Mesodermal cell (in vitro differentiated cells): ENCODE measurements at regions not wholly inside any gene's neighbourhood (a gene's known extent, or its start where the extent isn't known, plus 50 kb on each side); places are given as distances from the start of the nearest gene placed in this dataset.
"Not testable (repeated sequence)": the region's sequence is repeated elsewhere in the genome, so short reads cannot be mapped to it uniquely, and the experiment has no call there.

Experiments used
- H3K27ac ChIP-seq: 2 replicates; pipeline ENCODE4 v1.7.0; 2013; ENCODE audit warnings: mild to moderate bottlenecking, low read depth, low read length, moderate library complexity; ENCODE audit not compliant: severe bottlenecking
- H3K36me3 ChIP-seq: 2 replicates; pipeline ENCODE4 v1.7.1; 2013; ENCODE audit warnings: mild to moderate bottlenecking, low read length, moderate library complexity; ENCODE audit not compliant: control insufficient read depth, insufficient read depth
- H3K4me1 ChIP-seq: one replicate; pipeline ENCODE4 v1.7.1; 2013; ENCODE audit warnings: mild to moderate bottlenecking, low read length; ENCODE audit not compliant: insufficient read depth, control insufficient read depth, poor library complexity, severe bottlenecking
- H3K4me3 ChIP-seq: 2 replicates; pipeline ENCODE4 v1.7.0; 2013; ENCODE audit warnings: low read length, control low read depth, mild to moderate bottlenecking; ENCODE audit not compliant: insufficient read depth, poor library complexity, severe bottlenecking; ENCODE audit errors: extremely low read depth
- H3K9me3 ChIP-seq: 2 replicates; pipeline ENCODE4 v1.7.1; 2013; ENCODE audit warnings: mild to moderate bottlenecking, low read length, moderate library complexity; ENCODE audit not compliant: control insufficient read depth
- WGBS, 2 experiments: methylation state at CpG; one replicate each; pipeline ENCODE4 v1.1.5; 2013; ENCODE audit warnings: missing lambda C conversion rate in 2 of 2; ENCODE audit not compliant: insufficient coverage in 2 of 2; 5-methylcytosine and 5-hydroxymethylcytosine counted together

GRCh38 chr11:106555566-106556250 is 462.6 kb downstream of the GUCY1A2 start:
- H3K27ac ChIP-seq, H3K4me1 ChIP-seq, H3K4me3 ChIP-seq, H3K36me3 ChIP-seq, H3K9me3 ChIP-seq: not testable (repeated sequence)
- WGBS, 2 experiments: 96 to 100% methylated on average over 4 to 9 of the region's 13 CpGs

DNA sequence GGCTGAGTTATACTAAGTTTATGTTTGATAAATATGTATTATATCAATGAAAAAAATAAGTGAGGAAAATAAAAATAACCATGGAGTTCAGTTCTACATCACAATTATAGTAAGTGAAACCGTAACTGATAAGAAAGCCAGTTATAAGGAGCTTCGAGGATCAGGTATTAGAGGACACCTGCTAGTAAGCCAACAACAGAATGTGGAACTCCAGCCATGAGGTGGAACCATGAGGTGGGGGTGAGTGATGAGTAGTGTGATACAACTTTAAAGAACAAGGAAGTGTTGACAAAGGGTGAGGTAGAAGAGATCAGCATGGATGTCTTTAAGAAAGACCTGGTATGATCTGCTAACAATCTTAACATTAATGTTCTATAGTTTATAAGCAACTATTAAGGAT is 452.9 kb downstream of the GUCY1A2 start:
- WGBS, 2 experiments: 72 to 100% methylated on average over 1 to 2 of the region's 2 CpGs
- H3K4me1 ChIP-seq: no peaks in the 10 kb centered on the region
- no peak overlapping the region for H3K4me3 ChIP-seq
- H3K9me3 ChIP-seq: no peaks in the 10 kb centered on the region
- no peaks in the 10 kb centered on the region for H3K36me3 ChIP-seq
- H3K27ac ChIP-seq: no peak overlapping the region

GRCh38 chr11:106568632-106569031 is 449.6 kb downstream of the GUCY1A2 start:
- WGBS, 2 experiments: 92% methylated on average over 2 to 3 of the region's 3 CpGs

GRCh38 chr11:106577384-106577783 is 440.9 kb downstream of the GUCY1A2 start:
- not testable (repeated sequence) for H3K27ac ChIP-seq, H3K4me3 ChIP-seq, H3K36me3 ChIP-seq, H3K9me3 ChIP-seq, H3K4me1 ChIP-seq
- WGBS, 2 experiments: 72 to 74% methylated on average over 4 of the region's 5 CpGs

More at GRCh38 chr11:106568632-106569031, 449.6 kb downstream of the GUCY1A2 start:
- Histone ChIP-seq H3K4me1 (no peaks in the 10 kb centered on the region), H3K27ac (no peak overlapping the region), H3K9me3 (no peaks in the 10 kb centered on the region), H3K4me3 (no peak overlapping the region), H3K36me3 (no peaks in the 10 kb centered on the region)

DNA sequence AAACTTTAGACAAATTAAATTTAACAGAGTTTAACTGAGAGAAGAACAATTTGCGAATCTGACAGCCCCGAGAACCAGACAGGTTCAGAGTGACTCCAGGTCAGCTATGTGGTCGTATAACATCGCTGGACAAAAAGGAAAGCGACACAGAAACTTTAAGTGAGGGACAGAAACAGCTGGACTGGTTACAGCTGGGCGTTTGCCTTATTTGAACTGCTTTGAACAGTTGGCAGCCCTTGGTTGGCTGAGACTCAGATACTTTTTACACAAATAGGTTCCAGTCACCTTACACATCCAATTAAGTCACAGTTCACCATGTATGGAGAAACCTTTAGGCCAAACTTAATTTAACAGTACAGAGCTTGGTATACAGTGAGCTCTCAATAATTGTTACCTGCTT is 436.9 kb downstream of the GUCY1A2 start:
- no peaks in the 10 kb centered on the region for H3K4me1 ChIP-seq
- H3K4me3 ChIP-seq: no peak overlapping the region
- WGBS, 2 experiments: 96 to 98% methylated on average over 6 of the region's 6 CpGs
- H3K9me3 ChIP-seq: peaks cover 3% of the 10 kb centered on the region
- H3K27ac ChIP-seq: no peak overlapping the region
- no peaks in the 10 kb centered on the region for H3K36me3 ChIP-seq

- Histone ChIP-seq H3K9me3 (peaks cover 3% of the 10 kb centered on the region), H3K27ac (no peak overlapping the region), H3K4me1 (no peaks in the 10 kb centered on the region), H3K36me3 (no peaks in the 10 kb centered on the region), H3K4me3 (no peak overlapping the region)
- WGBS, 2 experiments: 89 to 95% methylated on average over 3 of the region's 5 CpGs
Measured at GRCh38 chr11:106585061-106585460, 433.2 kb downstream of the GUCY1A2 start.

- WGBS, 2 experiments: 83 to 89% methylated on average over 1 to 4 of the region's 6 CpGs
- no peak overlapping the region for H3K4me3 ChIP-seq
- no peaks in the 10 kb centered on the region for H3K4me1 ChIP-seq
- H3K9me3 ChIP-seq: no peaks in the 10 kb centered on the region
- no peaks in the 10 kb centered on the region for H3K36me3 ChIP-seq
- no peak overlapping the region for H3K27ac ChIP-seq
Measured at GRCh38 chr11:106594751-106595351, 423.4 kb downstream of the GUCY1A2 start.

- H3K4me1 ChIP-seq: no peaks in the 10 kb centered on the region
- no peaks in the 10 kb centered on the region for H3K36me3 ChIP-seq
- WGBS, 2 experiments: 94% methylated on average over 3 of the region's 3 CpGs; no CpG with 5 or more reads in 1 of the 2 experiments
- H3K9me3 ChIP-seq: no peaks in the 10 kb centered on the region
- H3K27ac ChIP-seq: no peak overlapping the region
- H3K4me3 ChIP-seq: no peak overlapping the region
Measured at GRCh38 chr11:106601684-106602297, 416.5 kb downstream of the GUCY1A2 start.

DNA sequence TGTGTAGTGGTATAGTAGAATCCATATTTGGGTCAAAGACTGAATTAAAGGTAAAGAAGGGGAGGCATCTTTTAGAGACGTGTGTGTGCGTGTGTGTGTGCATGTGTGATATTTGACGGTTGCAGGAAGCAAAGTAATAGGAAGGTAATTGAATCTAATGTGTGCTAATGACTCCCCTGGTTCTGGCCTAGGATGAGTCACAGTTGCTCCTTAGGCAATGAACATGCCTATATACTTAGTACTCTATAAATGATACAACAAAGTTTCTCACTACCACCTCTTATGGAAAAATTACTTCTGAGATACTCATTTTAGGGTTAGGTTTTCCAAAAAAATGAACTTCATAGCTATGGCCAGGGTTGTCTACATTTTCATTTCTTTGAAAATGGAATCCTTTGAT is 409.6 kb downstream of the GUCY1A2 start:
- H3K4me3 ChIP-seq: no peak overlapping the region
- no peak overlapping the region for H3K27ac ChIP-seq
- H3K36me3 ChIP-seq: no peaks in the 10 kb centered on the region
- no peaks in the 10 kb centered on the region for H3K4me1 ChIP-seq
- no peaks in the 10 kb centered on the region for H3K9me3 ChIP-seq
- 84 to 100% methylated on average over 3 of the region's 3 CpGs for WGBS, 2 experiments

DNA sequence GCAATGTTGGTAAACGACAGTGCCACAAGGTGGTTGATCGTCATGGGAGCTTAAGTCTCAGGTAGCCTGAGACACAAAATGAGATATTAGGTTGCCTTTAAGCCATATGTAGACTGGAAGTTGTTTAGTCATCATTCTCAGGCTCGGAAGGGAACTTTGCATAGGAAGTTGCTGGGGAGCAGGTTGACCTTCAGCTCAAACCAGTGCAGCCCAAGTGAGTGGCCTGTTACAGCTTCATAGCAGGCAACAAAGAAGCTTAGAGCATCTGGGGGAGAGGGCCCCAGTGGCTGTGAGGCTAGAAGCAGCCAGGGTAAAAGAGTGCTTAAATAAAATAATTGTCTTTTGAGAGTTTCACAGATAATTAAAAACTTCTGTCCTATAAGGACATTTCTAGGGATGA is 404.0 kb downstream of the GUCY1A2 start:
- WGBS, 2 experiments: 70 to 90% methylated on average over 2 to 3 of the region's 3 CpGs
- H3K9me3 ChIP-seq: no peaks in the 10 kb centered on the region
- H3K27ac ChIP-seq: no peak overlapping the region
- H3K4me3 ChIP-seq: no peak overlapping the region
- H3K36me3 ChIP-seq: no peaks in the 10 kb centered on the region
- H3K4me1 ChIP-seq: no peaks in the 10 kb centered on the region
